HCT116 (cell line): ENCODE measurements at regions not wholly inside any gene's neighbourhood (a gene's known extent, or its start where the extent isn't known, plus 50 kb on each side); places are given as distances from the start of the nearest gene placed in this dataset.

Source experiments
- ATAC-seq: fragments of 200-7000 bp; cut with Tn5 transposase; 2 replicates; pipeline ENCODE4 v1.9.1; 2020; ENCODE audit warnings: mild to moderate bottlenecking, moderate library complexity
- BruUV-seq: library from RNA; stranded (reverse); fragments of 400-500 nt; replicated peaks from 2 replicates; lab custom pipeline; 2021; lab: Mats Ljungman, UMichigan
- CTCF ChIA-PET: fragments of 300-600 bp; sonication (Branson Sonifier 250); formaldehyde crosslinking; loops from one replicate; lab custom pipeline; 2021; ENCODE audit warnings: antibody characterized with exemption; lab: Charles Lee
- POLR2A ChIA-PET: fragments of 300-600, 350-600 bp; sonication (Branson Sonifier 250); formaldehyde crosslinking; loops from one replicate; lab custom pipeline; 2021; ENCODE audit warnings: antibody characterized with exemption; lab: Charles Lee
- RAD21 ChIA-PET, 2 experiments: fragments of 300-600 bp; sonication (Branson Sonifier 250); formaldehyde crosslinking; loops; one replicate each; lab custom pipeline; 2023; ENCODE audit warnings: low total read pairs in 2 of 2; ENCODE audit not compliant: uncharacterized antibody in 2 of 2, unreplicated experiment in 2 of 2, low non-redundant PET in 1 of 2; lab: Charles Lee
- DNase-seq: peaks from one replicate; pipeline ENCODE4 v3.0.0-alpha.2; 2010; ENCODE audit warnings: low read depth, low spot score
- H2AFZ ChIP-seq: fragments of 200-600 bp; shearing (Covaris generic), sonication (generic); 2 replicates; pipeline ENCODE4 v1.6.1; 2017; ENCODE audit warnings: low read depth, mixed run types, mixed read lengths, antibody characterized with exemption, low read length; ENCODE audit not compliant: poor library complexity, severe bottlenecking
- H3K27ac ChIP-seq: 2 replicates; pipeline ENCODE4 v1.5.1; 2012; ENCODE audit warnings: low read depth, low read length
- H3K27me3 ChIP-seq: fragments of 200-600 bp; sonication (generic); 2 replicates; pipeline ENCODE4 v1.6.1; 2016; ENCODE audit warnings: mixed run types, low read length, mixed read lengths; ENCODE audit not compliant: insufficient read depth
- H3K36me3 ChIP-seq, 2 experiments: fragments of 200-500 bp in 1 of 2; fragments of 200-600 bp in 1 of 2; sonication (Bioruptor generic) in 1 of 2; sonication (generic) in 1 of 2; 2 replicates each; pipeline versions ENCODE4 v1.5.1 to v1.6.1; 2014 to 2016; ENCODE audit warnings: low read length in 2 of 2, inconsistent platforms in 1 of 2, mixed read lengths in 1 of 2, mixed run types in 1 of 2; ENCODE audit not compliant: insufficient read depth in 2 of 2, control insufficient read depth in 1 of 2
- H3K4me1 ChIP-seq, 2 experiments: fragments of 200-600 bp in 1 of 2; sonication (generic) in 1 of 2; 2 replicates each; pipeline versions ENCODE4 v1.5.1 to v1.6.1; 2012 to 2017; ENCODE audit warnings: low read length in 2 of 2, inconsistent platforms in 1 of 2, mild to moderate bottlenecking in 1 of 2, mixed read lengths in 1 of 2, mixed run types in 1 of 2, moderate library complexity in 1 of 2; ENCODE audit not compliant: insufficient read depth in 2 of 2, control insufficient read depth in 1 of 2
- H3K4me2 ChIP-seq: fragments of 200-600 bp; sonication (generic); 2 replicates; pipeline ENCODE4 v1.6.1; 2017; ENCODE audit warnings: mixed run types, low read length, mixed read lengths
- H3K4me3 ChIP-seq, 2 experiments: fragments of 200-600 bp in 1 of 2; sonication (generic) in 1 of 2; replicated peaks in 1 of 2; 2 replicates each; pipeline ENCODE4 v1.5.1; 2011 to 2016; ENCODE audit warnings: low read length in 2 of 2, control low read depth in 1 of 2, low read depth in 1 of 2, mild to moderate bottlenecking in 1 of 2, mixed read lengths in 1 of 2, mixed run types in 1 of 2
- H3K79me2 ChIP-seq: fragments of 200-600 bp; sonication (generic); 2 replicates; pipeline ENCODE4 v1.6.1; 2017; ENCODE audit warnings: mild to moderate bottlenecking, mixed run types, low read length, moderate library complexity, mixed read lengths; ENCODE audit not compliant: insufficient read depth
- H3K9ac ChIP-seq: fragments of 200-600 bp; sonication (generic); 2 replicates; pipeline ENCODE4 v1.6.1; 2016; ENCODE audit warnings: low read length, mixed read lengths
- H3K9me2 ChIP-seq: fragments of 200-600 bp; sonication (generic), shearing (Covaris generic); 2 replicates; pipeline ENCODE4 v1.6.1; 2017; ENCODE audit warnings: mixed run types, mild to moderate bottlenecking, moderate library complexity; ENCODE audit not compliant: insufficient read depth
- H3K9me3 ChIP-seq, 2 experiments: fragments of 200-500 bp in 1 of 2; fragments of 200-600 bp in 1 of 2; sonication (Bioruptor generic) in 1 of 2; sonication (generic) in 1 of 2; 2 replicates each; pipeline ENCODE4 v1.6.1; 2014 to 2017; ENCODE audit warnings: low read length in 2 of 2, mixed read lengths in 2 of 2, inconsistent platforms in 1 of 2, low read depth in 1 of 2, mild to moderate bottlenecking in 1 of 2, mixed run types in 1 of 2, moderate library complexity in 1 of 2; ENCODE audit not compliant: control insufficient read depth in 1 of 2, insufficient read depth in 1 of 2
- H4K20me1 ChIP-seq: fragments of 200-600 bp; sonication (generic), shearing (Covaris generic); 2 replicates; pipeline ENCODE4 v1.6.1; 2017; ENCODE audit warnings: mixed run types, mild to moderate bottlenecking, moderate library complexity; ENCODE audit not compliant: insufficient read depth
- ATF3 ChIP-seq: IDR thresholded peaks from 2 replicates; pipeline ENCODE4 v1.6.1; 2012
- CBX3 ChIP-seq: IDR thresholded peaks from 2 replicates; pipeline ENCODE4 v1.6.1; 2012; ENCODE audit warnings: low read depth
- CEBPB ChIP-seq: IDR thresholded peaks from 2 replicates; pipeline ENCODE4 v1.6.1; 2012; ENCODE audit warnings: low read depth
- CTCF ChIP-seq, 3 experiments: fragments of 200-600 bp in 1 of 3; sonication (generic) in 1 of 3; IDR thresholded peaks in 2 of 3; conservative IDR thresholded peaks in 1 of 3; 2 replicates each; pipeline ENCODE4 v1.5.1; 2012 to 2017; ENCODE audit warnings: low read depth in 2 of 3, low read length in 2 of 3, antibody characterized with exemption in 1 of 3, borderline replicate concordance in 1 of 3, control low read depth in 1 of 3, mild to moderate bottlenecking in 1 of 3, mixed read lengths in 1 of 3, mixed run types in 1 of 3, moderate library complexity in 1 of 3; ENCODE audit not compliant: insufficient read depth in 1 of 3
- ELF1 ChIP-seq: IDR thresholded peaks from 2 replicates; pipeline ENCODE4 v1.6.1; 2012; ENCODE audit warnings: low read depth, borderline replicate concordance
- EZH2phosphoT487 ChIP-seq: fragments of 200-600 bp; IDR thresholded peaks from 2 replicates; pipeline ENCODE4 v1.6.1; 2018; ENCODE audit warnings: antibody characterized with exemption, borderline replicate concordance
- MAX ChIP-seq: IDR thresholded peaks from 2 replicates; pipeline ENCODE4 v1.6.1; 2012
- POLR2A ChIP-seq: IDR thresholded peaks from 2 replicates; pipeline ENCODE4 v1.7.0; 2011; ENCODE audit warnings: borderline replicate concordance; ENCODE audit not compliant: insufficient read depth, insufficient read length; ENCODE audit errors: extremely low read depth
- POLR2AphosphoS5 ChIP-seq: IDR thresholded peaks from 2 replicates; pipeline ENCODE4 v1.6.1; 2011; ENCODE audit warnings: mild to moderate bottlenecking, low read depth, low read length, moderate library complexity
- SRF ChIP-seq: IDR thresholded peaks from 2 replicates; pipeline ENCODE4 v1.6.1; 2012; ENCODE audit warnings: low read depth
- TCF7L2 ChIP-seq: IDR thresholded peaks from 2 replicates; pipeline ENCODE4 v1.7.0; 2011; ENCODE audit warnings: borderline replicate concordance, inconsistent platforms; ENCODE audit not compliant: insufficient read depth, insufficient read length; ENCODE audit errors: extremely low read depth
- YY1 ChIP-seq: IDR thresholded peaks from 2 replicates; pipeline ENCODE4 v1.6.1; 2011; ENCODE audit warnings: low read length, low read depth, moderate library complexity, mild to moderate bottlenecking; ENCODE audit not compliant: insufficient replicate concordance; ENCODE audit errors: extremely low read depth
- intact Hi-C: fragments of 100-400 bp; cut with micrococcal nuclease; formaldehyde crosslinking; loops from 2 replicates; pipeline ENCODE4 v1.10.0; 2022

- DNase-seq: no peak
- H3K4me2 ChIP-seq: no peak overlapping the region
- H3K9ac ChIP-seq: no peak overlapping the region
- ChIA-PET POLR2A (no interaction called here), RAD21 (no interaction called here), CTCF (no interaction called here)
- H3K4me1 ChIP-seq: no peaks in the 10 kb centered on the region
- H3K79me2 ChIP-seq: no peaks in the 10 kb centered on the region
- H3K36me3 ChIP-seq: no peaks in the 10 kb centered on the region
- H3K9me2 ChIP-seq: no peaks in the 10 kb centered on the region
- no peaks in the 10 kb centered on the region for H4K20me1 ChIP-seq
- no TSS peak for BruUV-seq
- H3K27ac ChIP-seq: no peak overlapping the region
- H2AFZ ChIP-seq: no peak overlapping the region
- ATAC-seq: no peak
- H3K9me3 ChIP-seq: peaks cover 6 to 9% of the 10 kb centered on the region in 2 experiments; a peak in 2 of 4 replicates
- TF ChIP-seq EZH2phosphoT487: no peak
- no peak overlapping the region for H3K4me3 ChIP-seq
- H3K27me3 ChIP-seq: no peaks in the 10 kb centered on the region
- intact Hi-C loops: no loop called here
Measured at GRCh38 chr2:122858813-122859212, 1103.4 kb downstream of the TSN start.

- Histone ChIP-seq H3K79me2 (no peaks in the 10 kb centered on the region), H3K4me2 (no peak overlapping the region), H3K27me3 (no peaks in the 10 kb centered on the region), H3K27ac (no peak overlapping the region), H2AFZ (no peak overlapping the region), H3K4me1 (no peaks in the 10 kb centered on the region), H3K9me2 (no peaks in the 10 kb centered on the region), H3K9ac (no peak overlapping the region), H3K4me3 (no peak overlapping the region), H3K36me3 (no peaks in the 10 kb centered on the region), H4K20me1 (no peaks in the 10 kb centered on the region), H3K9me3 (peaks cover 6 to 9% of the 10 kb centered on the region in 2 experiments; a peak in 2 of 4 replicates)
- DNase-seq (no peak), ATAC-seq (no peak)
- CTCF ChIA-PET: no interaction called here
- no peak for TF ChIP-seq MAX
- TF ChIP-seq EZH2phosphoT487: no peak
- POLR2A ChIA-PET: no interaction called here
- BruUV-seq: no TSS peak
- intact Hi-C loops: no loop called here
- RAD21 ChIA-PET: no interaction called here
Measured at GRCh38 chr2:122859260-122859659, 1103.8 kb downstream of the TSN start.

- DNase-seq: no peak
- TF ChIP-seq TCF7L2: no peak
- no peak for TF ChIP-seq POLR2A
- no peak for TF ChIP-seq ATF3
- no peak for TF ChIP-seq ELF1
- TF ChIP-seq SRF: no peak
- TF ChIP-seq CEBPB: no peak
- TF ChIP-seq POLR2AphosphoS5: no peak
- no peak for TF ChIP-seq YY1
- TF ChIP-seq EZH2phosphoT487: no peak
- TF ChIP-seq CBX3: no peak
- TF ChIP-seq CTCF (IDR thresholded peaks at IDR 0.05 in 2 of 3, conservative IDR thresholded peaks at IDR 0.05 in 1 of 3; ENCODE audit: borderline replicate concordance in 1 of 3, insufficient read depth in 1 of 3, low read depth in 2 of 3, low read length in 2 of 3): no peak
Measured at GRCh38 chr2:122863532-122863931, 1108.1 kb downstream of the TSN start.

More at GRCh38 chr2:122863532-122863931, 1108.1 kb downstream of the TSN start:
- H3K79me2 ChIP-seq: no peaks in the 10 kb centered on the region
- no peaks in the 10 kb centered on the region for H3K36me3 ChIP-seq
- intact Hi-C loops: no loop called here
- H3K27me3 ChIP-seq: no peaks in the 10 kb centered on the region
- CTCF ChIA-PET: no interaction called here
- ATAC-seq: no peak
- no peaks in the 10 kb centered on the region for H3K9me2 ChIP-seq
- no peaks in the 10 kb centered on the region for H4K20me1 ChIP-seq
- BruUV-seq: no TSS peak
- no peak overlapping the region for H3K9ac ChIP-seq
- no peaks in the 10 kb centered on the region for H3K4me1 ChIP-seq
- no peak overlapping the region for H3K27ac ChIP-seq
- H3K4me2 ChIP-seq: no peak overlapping the region
- POLR2A ChIA-PET: no interaction called here
- no peak overlapping the region for H3K4me3 ChIP-seq
- RAD21 ChIA-PET: no interaction called here
- H3K9me3 ChIP-seq: peaks cover 3 to 15% of the 10 kb centered on the region in 2 experiments; a peak in 2 of 4 replicates
- H2AFZ ChIP-seq: no peak overlapping the region
